Posterior cingulate gyrus (tissue), 11 donors: ENCODE measurements at regions not wholly inside any gene's neighbourhood (a gene's known extent, or its start where the extent isn't known, plus 50 kb on each side); places are given as distances from the start of the nearest gene placed in this dataset.
"Not testable (repeated sequence)": the region's sequence is repeated elsewhere in the genome, so short reads cannot be mapped to it uniquely, and the experiment has no call there.

Source experiments
- DNase-seq, 10 donors: peaks; one replicate each; pipeline versions ENCODE4 v3.0.0 to v3.0.0-alpha.2; 2020 to 2021; ENCODE audit warnings: mixed read lengths in 3 of 10
- intact Hi-C: fragments of 100-400 bp; cut with DNase I; formaldehyde crosslinking; loops from one replicate; pipeline ENCODE4 v1.15.1; 2023

GRCh38 chr16:88221001-88221761 is 161.6 kb upstream of the ZNF469 start:
- intact Hi-C loops = not testable (repeated sequence)
- DNase-seq = peak in 1 of 10 donors; percentile 54

- peak in 1 of 10 donors; percentile 62 for DNase-seq
- intact Hi-C loops = not testable (repeated sequence)
Measured at GRCh38 chr16:88223696-88224095, 159.1 kb upstream of the ZNF469 start.

- DNase-seq = peak in 1 of 10 donors; percentile 52
Measured at GRCh38 chr16:88224131-88224898, 158.4 kb upstream of the ZNF469 start.

GRCh38 chr16:88225640-88226230 is 157.0 kb upstream of the ZNF469 start:
- DNase-seq = peak in 1 of 10 donors; percentile 71
- intact Hi-C loops = not testable (repeated sequence)

More at GRCh38 chr16:88224131-88224898, 158.4 kb upstream of the ZNF469 start:
- intact Hi-C loops = not testable (repeated sequence)

- peak in 1 of 10 donors; percentile 52 for DNase-seq
- intact Hi-C loops = not testable (repeated sequence)
Measured at GRCh38 chr16:88226302-88226701, 156.5 kb upstream of the ZNF469 start.

GRCh38 chr16:88227026-88227721 is 155.6 kb upstream of the ZNF469 start:
- intact Hi-C loops = not testable (repeated sequence)
- peak in 1 of 10 donors; percentile 51 for DNase-seq

- intact Hi-C loops = not testable (repeated sequence)
- DNase-seq = peak in 1 of 10 donors; percentile 65
Measured at GRCh38 chr16:88227722-88228482, 154.9 kb upstream of the ZNF469 start.

GRCh38 chr16:88228751-88229150 is 154.0 kb upstream of the ZNF469 start:
- intact Hi-C loops = not testable (repeated sequence)
- DNase-seq = peak in 1 of 10 donors; percentile 29

- peak in 1 of 10 donors; percentile 58 for DNase-seq
- intact Hi-C loops = not testable (repeated sequence)
Measured at GRCh38 chr16:88229710-88230109, 153.0 kb upstream of the ZNF469 start.

- DNase-seq = peak in 1 of 10 donors; percentile 29
- intact Hi-C loops = not testable (repeated sequence)
Measured at GRCh38 chr16:88230276-88230966, 152.3 kb upstream of the ZNF469 start.

GRCh38 chr16:88230967-88231615 is 151.7 kb upstream of the ZNF469 start:
- peak in 1 of 10 donors; percentile 50 for DNase-seq
- intact Hi-C loops = not testable (repeated sequence)

- intact Hi-C loops = not testable (repeated sequence)
- peak in 1 of 10 donors; percentile 81 for DNase-seq
Measured at GRCh38 chr16:88231839-88232238, 150.9 kb upstream of the ZNF469 start.

- DNase-seq = peak in 1 of 10 donors; percentile 72
- intact Hi-C loops = not testable (repeated sequence)
Measured at GRCh38 chr16:88232401-88233258, 150.1 kb upstream of the ZNF469 start.

- peak in 1 of 10 donors; percentile 66 for DNase-seq
- intact Hi-C loops = not testable (repeated sequence)
Measured at GRCh38 chr16:88233621-88234420, 148.9 kb upstream of the ZNF469 start.

GRCh38 chr16:88234421-88235271 is 148.1 kb upstream of the ZNF469 start:
- DNase-seq = peak in 1 of 10 donors; percentile 73
- intact Hi-C loops = not testable (repeated sequence)

- intact Hi-C loops = not testable (repeated sequence)
- peak in 1 of 10 donors; percentile 52 for DNase-seq
Measured at GRCh38 chr16:88235691-88236090, 147.1 kb upstream of the ZNF469 start.
